AG04450 (cell line): ENCODE measurements at regions not wholly inside any gene's neighbourhood (a gene's known extent, or its start where the extent isn't known, plus 50 kb on each side); places are given as distances from the start of the nearest gene placed in this dataset.
A peak's percentile ranks its signal among the peaks of the same experiment; 100 is the strongest.

Experiments used
- CTCF ChIA-PET: fragments of 300-600, 350-600 bp; formaldehyde crosslinking; extraction: SDS; loops from one replicate; lab custom pipeline; 2022; ENCODE audit warnings: antibody characterized with exemption, inconsistent platforms; lab: Charles Lee
- POLR2A ChIA-PET: fragments of 350-600 bp; formaldehyde crosslinking; extraction: SDS; loops from one replicate; lab custom pipeline; 2021; ENCODE audit warnings: antibody characterized with exemption, inconsistent platforms; lab: Yijun Ruan, JAX
- DNase-seq: peaks from one replicate; pipeline ENCODE4 v3.0.0-alpha.2; 2011; ENCODE audit warnings: low read depth, low spot score
- H3K27ac ChIP-seq: one replicate; pipeline ENCODE4 v1.5.1; 2012; ENCODE audit warnings: low read depth, low read length, control low read depth
- H3K27me3 ChIP-seq: one replicate; pipeline ENCODE4 v1.6.0; 2012; ENCODE audit warnings: low read length; ENCODE audit not compliant: control insufficient read depth, insufficient read depth
- H3K4me3 ChIP-seq: 2 replicates; pipeline ENCODE4 v1.5.1; 2011; ENCODE audit warnings: mild to moderate bottlenecking, low read depth, low read length, control low read depth
- H3K9me3 ChIP-seq: 2 replicates; pipeline ENCODE4 v1.5.1; 2012; ENCODE audit warnings: low read length; ENCODE audit not compliant: control insufficient read depth, insufficient read depth
- TF ChIP-seq, protein P1 (sequence below): IDR thresholded peaks from 2 replicates; pipeline ENCODE4 v1.5.1; 2011; ENCODE audit warnings: low read depth, low read length, control low read depth, inconsistent platforms

DNA sequence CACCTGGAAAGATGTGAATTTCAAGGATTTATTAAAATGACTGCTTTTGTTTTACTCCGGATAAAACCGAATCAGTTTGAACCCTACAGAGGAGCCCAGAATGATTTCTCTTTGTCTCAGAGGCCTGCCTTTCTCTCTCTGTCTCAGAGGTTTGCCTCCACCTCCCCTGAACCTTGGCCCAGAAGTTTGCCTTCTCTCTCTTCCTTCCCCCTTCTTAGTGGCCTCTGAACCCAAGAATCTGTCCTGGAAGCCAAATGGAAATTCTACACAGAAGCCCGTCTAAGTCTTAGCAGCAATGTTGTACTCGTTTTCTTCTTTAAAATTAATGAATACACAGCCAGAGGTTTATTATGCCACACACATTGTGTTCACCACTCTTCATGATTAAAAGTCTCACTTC lies 200.7 kb downstream of the SOCS6 start:
- no peaks in the 10 kb centered on the region for H3K9me3 ChIP-seq
- POLR2A ChIA-PET = no interaction called here
- CTCF ChIA-PET = interaction anchor here (0.6 to 3.6 kb wide), 22 partner anchors 8 to 997 kb away, joined by 3 to 28 read pairs (median 4); no protein-coding TSS in a partner anchor

DNA sequence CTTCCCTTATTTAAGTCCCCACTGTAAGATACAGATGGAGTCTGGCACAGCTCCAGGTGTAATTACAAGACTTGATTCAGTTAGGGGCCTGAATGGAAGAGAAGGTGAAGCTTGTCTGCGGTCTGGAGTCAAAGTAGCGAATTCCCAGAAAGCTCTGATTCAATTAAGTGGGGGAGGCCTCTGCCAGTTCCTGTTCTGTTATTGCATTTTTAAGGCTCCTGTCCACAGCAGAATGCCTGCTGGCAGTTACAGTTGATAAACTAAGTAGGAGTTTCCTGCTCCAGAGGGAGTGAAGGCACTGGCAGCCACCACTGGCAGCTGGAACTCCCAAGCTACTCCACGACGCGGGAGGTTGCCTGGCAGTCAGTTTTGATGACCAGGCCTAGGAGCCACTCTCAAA lies 181.1 kb downstream of the SOCS6 start:
- H3K4me3 ChIP-seq = no peak overlapping the region
- H3K27me3 ChIP-seq = no peaks in the 10 kb centered on the region
- TF ChIP-seq, protein P1, sequence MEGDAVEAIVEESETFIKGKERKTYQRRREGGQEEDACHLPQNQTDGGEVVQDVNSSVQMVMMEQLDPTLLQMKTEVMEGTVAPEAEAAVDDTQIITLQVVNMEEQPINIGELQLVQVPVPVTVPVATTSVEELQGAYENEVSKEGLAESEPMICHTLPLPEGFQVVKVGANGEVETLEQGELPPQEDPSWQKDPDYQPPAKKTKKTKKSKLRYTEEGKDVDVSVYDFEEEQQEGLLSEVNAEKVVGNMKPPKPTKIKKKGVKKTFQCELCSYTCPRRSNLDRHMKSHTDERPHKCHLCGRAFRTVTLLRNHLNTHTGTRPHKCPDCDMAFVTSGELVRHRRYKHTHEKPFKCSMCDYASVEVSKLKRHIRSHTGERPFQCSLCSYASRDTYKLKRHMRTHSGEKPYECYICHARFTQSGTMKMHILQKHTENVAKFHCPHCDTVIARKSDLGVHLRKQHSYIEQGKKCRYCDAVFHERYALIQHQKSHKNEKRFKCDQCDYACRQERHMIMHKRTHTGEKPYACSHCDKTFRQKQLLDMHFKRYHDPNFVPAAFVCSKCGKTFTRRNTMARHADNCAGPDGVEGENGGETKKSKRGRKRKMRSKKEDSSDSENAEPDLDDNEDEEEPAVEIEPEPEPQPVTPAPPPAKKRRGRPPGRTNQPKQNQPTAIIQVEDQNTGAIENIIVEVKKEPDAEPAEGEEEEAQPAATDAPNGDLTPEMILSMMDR = no peak
- ChIA-PET POLR2A (no interaction called here), CTCF (interaction anchor here (1.2 to 2.7 kb wide), 3 partner anchors 14 to 21 kb away, joined by 3 to 19 read pairs (median 7); no protein-coding TSS in a partner anchor)
- H3K27ac ChIP-seq = no peak overlapping the region
- DNase-seq = no peak
- no peaks in the 10 kb centered on the region; the same call in 1 of the 2 replicates for H3K9me3 ChIP-seq

More for the DNA sequence above, 200.7 kb downstream of the SOCS6 start:
- TF ChIP-seq, protein P1 = no peak
- Histone ChIP-seq H3K27ac (no peak overlapping the region), H3K27me3 (peaks cover 8% of the 10 kb centered on the region), H3K4me3 (no peak overlapping the region)
- no peak for DNase-seq

DNA sequence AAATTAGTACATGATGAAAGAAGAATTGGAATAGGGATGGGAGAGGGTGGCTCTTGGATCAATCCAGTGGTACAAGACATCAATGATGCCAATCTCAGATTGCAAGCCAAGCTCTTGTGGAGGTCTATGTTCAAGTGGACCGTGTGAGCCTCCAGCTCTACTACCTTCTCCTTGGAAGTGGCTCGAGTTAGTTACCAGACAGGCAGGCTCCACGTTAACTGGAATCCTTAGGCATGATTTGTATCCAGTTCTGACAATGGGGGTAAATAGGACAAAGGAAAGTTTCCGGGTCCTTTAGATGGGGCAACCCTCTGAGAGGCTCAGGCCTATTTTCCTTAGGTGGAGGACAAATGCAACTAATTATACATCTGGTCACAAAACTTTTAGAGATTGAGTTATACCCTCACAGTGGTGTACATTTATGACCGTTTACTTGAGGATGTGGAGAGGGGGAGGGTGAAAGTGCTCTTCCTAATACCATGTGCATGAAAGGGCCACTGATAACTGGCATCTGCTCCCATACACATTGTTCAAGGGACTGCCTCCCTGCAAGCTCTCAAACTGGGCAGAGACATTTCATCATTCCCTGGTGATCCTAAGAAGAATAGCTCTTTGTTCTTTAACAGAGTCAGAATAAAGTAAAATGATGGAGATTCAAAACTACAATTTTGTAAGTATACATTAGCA lies 180.2 kb downstream of the SOCS6 start:
- POLR2A ChIA-PET = no interaction called here
- Histone ChIP-seq H3K27me3 (no peaks in the 10 kb centered on the region), H3K27ac (no peak overlapping the region), H3K9me3 (no peaks in the 10 kb centered on the region; the same call in 1 of the 2 replicates), H3K4me3 (no peak overlapping the region)
- no peak for DNase-seq
- CTCF ChIA-PET = interaction anchor here (2.7 kb wide), 1 partner anchor 22 kb away, joined by 19 read pairs; no protein-coding TSS in a partner anchor
- TF ChIP-seq, protein P1 = no peak

DNA sequence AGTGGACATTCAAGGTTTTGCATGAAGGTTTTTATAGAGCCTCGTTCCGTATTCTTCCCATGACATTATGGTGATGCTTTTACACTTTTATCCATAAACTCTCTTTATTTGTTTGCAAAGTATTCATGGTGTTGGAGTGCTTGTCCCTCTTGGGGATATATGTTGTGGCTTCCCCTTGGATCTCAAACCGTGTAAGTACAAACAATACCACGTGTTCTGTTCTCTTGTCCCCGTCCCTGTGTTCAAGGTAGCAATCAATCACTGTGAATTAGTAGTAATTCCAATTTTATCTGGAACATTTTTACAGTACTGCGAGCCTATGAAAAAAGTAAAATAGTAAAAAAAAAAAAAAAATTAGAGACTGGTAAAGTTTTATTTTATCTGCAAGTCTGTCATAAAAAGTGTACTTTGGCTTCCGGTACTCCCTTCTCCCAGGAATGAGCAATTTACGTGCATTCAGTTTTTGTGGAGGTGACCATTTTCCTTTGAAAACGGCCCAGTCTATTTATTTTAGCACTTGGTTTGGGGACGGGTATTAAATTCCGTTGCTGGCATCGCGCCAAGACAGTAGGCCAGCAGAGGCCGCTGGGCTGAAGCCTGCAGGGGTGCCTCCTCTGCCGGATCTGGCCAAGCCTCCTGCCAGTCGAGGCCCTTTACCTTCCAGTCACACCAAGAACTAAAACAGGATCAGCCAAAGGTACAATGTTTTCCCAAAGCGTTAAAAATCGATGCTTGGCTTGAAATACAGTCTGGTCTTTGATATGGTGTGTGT lies 175.7 kb downstream of the SOCS6 start:
- CTCF ChIA-PET = interaction anchor here (0.7 to 2.5 kb wide), 4 partner anchors 10 to 27 kb away, joined by 3 to 15 read pairs (median 4); no protein-coding TSS in a partner anchor
- Histone ChIP-seq H3K4me3 (peak overlapping the region; percentile 54), H3K9me3 (no peaks in the 10 kb centered on the region; the same call in 1 of the 2 replicates), H3K27me3 (peaks cover 7% of the 10 kb centered on the region), H3K27ac (no peak overlapping the region)
- DNase-seq = no peak
- TF ChIP-seq, protein P1 = peak; percentile 49
- POLR2A ChIA-PET = no interaction called here
